ENCODE measurements at regions not wholly inside any gene's neighbourhood (a gene's known extent, or its start where the extent isn't known, plus 50 kb on each side); places are given as distances from the start of the nearest gene placed in this dataset.
"Not testable (repeated sequence)": the region's sequence is repeated elsewhere in the genome, so short reads cannot be mapped to it uniquely, and the experiment has no call there.

- TF ChIP-seq POLR2A, FOS (IDR thresholded peaks at IDR 0.05; ENCODE audit: low read depth, low read length): not testable (repeated sequence)
Measured at GRCh38 chr15:20342601-20343394, 198.8 kb downstream of the GOLGA6L6 start.
